NCI-H1105 (cell line): ENCODE measurements at regions not wholly inside any gene's neighbourhood (a gene's known extent, or its start where the extent isn't known, plus 50 kb on each side); places are given as distances from the start of the nearest gene placed in this dataset.

ENCODE experiments used
- DNase-seq: peaks from one replicate; lab custom pipeline; 2025; lab: John Stamatoyannopoulos, UW

- DNase-seq: no peak
Measured at GRCh38 chr7:35536396-35536826, 158.5 kb downstream of the HERPUD2 start.

DNA sequence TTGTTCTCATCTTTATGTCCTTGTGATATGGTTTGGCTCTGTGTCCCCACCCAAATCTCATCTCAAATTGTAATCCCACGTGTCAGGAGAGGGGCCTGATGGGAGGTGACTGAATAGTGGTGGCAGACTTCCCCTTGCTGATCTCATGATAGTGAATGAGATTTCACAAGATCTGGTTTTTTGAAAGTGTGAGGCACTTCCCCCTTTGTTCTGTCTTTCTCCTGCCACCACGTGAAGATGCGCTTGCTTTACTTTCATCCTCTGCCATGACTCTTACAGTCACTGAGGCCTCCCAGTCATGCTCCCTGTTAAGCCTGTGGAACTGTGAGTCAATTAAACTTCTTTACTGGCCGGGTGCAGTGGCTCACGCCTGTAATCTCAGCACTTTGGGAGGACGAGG lies 161.0 kb downstream of the HERPUD2 start:
- DNase-seq: no peak

DNA sequence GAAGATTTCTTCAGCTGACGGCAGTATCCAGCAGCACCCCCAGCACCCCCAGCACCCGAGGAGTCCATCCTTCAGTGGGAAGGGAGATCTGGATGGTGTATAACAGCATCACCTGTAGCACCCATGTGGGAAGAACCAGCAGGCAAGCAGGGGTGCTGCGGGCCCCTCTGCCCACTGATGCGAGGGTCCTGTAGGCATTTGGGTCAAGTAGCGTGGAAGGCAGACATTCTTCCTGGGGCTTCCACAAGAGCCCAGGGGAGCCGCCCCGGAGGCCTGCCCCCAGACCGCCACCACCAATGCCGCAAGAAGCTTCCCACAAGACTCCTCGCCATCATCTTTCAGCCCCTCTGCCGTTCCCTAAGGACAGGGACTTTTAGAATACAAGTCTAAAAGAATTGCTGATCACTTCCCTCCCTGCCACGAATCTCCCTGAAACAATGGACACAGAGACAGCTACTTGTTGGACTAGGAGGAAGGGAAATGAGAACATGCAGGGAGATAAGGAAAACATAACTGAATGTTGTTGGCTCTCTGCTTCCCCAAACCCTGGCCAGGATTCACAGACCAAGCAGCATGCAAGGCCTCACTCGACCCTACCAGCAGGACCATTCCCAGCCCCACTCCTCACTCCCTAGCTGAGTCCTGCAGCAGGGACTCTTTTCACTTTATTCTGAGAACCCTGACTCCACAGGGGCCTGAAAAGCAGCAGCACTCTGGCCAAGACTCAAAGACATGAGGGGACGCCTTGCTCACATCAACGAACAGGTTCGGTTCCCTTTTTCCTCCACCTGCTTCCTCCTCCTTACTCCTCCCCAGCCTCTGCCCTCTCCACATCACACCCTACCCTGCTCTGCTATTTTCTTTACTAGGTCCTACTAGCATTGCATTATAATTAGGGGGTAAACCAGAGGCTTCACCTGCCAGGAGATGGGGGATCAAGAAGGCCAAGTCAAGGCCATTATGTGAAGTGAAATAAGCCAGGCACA lies 164.5 kb downstream of the HERPUD2 start:
- no peak for DNase-seq

DNA sequence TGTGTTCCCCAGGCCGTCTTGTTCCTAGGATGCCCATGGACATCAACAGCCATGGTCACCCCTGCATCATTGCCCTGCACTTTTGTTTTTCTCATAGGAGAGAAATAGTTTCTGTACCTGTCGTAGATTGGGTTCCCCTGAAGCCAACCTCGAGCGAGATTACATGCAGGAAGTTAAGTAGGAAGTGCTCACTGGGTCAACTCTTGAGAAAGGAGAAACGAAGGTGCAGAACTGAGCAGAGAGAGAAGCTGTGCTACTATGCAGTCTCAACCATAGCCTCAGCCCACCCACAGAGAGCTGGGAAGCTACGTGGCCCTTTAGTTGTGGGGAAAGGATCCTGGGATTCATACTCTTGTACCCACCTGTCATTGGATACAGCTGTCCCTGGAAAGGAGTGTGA lies 165.2 kb downstream of the HERPUD2 start:
- no peak for DNase-seq

- no peak for DNase-seq
Measured at GRCh38 chr7:35528381-35528977, 166.5 kb downstream of the HERPUD2 start.

GRCh38 chr7:35526645-35527044 lies 168.3 kb downstream of the HERPUD2 start:
- no peak for DNase-seq

DNA sequence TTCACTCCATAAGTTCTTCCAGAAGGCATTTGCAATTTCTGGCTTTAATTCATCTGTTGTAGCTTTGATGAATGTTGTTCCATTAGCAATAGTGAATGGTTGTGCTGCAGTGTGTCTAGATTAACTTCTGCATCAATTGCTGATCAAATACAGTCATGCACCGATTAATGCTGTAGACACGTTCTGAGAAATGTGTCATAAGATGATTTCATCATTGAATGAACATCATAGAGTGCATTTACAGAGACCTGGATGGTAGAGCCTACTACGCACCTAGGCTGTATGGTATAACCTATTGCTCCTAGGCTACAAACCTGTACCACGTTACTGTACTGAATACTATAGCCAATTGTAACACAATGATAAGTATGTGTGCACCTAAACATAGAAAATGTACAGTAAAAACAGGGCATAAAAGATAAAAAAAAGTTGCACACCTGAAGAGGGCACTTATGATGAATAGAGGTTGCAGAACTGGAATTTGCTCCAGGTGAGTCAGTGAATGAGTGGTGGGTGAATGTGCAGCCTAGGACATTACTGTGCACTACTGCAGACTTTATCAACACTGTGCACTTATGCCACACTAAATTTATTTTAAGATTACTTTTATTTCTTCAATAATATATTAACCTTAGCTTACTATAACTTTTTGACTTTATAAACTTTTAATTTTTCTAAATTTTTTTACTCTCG lies 170.7 kb downstream of the HERPUD2 start:
- DNase-seq: no peak

GRCh38 chr7:35523292-35523691 lies 171.6 kb downstream of the HERPUD2 start:
- DNase-seq: no peak

GRCh38 chr7:35522697-35523096 lies 172.2 kb downstream of the HERPUD2 start:
- DNase-seq: no peak

DNA sequence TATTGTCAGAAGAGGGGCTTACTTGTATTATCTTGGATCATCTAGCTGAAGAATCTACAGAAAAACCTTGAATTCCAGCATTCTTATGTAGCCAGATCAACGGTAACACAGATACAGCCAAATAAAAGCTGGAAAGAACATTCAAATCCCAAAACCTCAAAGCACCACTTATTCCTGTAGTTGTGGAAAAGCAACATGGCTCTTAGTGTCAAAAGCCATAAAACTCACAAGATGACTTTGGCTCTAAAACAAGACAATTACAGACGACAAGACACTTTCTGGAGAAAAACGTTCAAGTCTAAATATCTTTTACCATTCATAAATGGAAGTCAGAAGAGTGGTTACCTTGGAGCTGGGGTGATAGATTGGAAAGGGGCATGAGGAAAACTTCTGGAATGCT lies 173.0 kb downstream of the HERPUD2 start:
- DNase-seq: no peak

DNA sequence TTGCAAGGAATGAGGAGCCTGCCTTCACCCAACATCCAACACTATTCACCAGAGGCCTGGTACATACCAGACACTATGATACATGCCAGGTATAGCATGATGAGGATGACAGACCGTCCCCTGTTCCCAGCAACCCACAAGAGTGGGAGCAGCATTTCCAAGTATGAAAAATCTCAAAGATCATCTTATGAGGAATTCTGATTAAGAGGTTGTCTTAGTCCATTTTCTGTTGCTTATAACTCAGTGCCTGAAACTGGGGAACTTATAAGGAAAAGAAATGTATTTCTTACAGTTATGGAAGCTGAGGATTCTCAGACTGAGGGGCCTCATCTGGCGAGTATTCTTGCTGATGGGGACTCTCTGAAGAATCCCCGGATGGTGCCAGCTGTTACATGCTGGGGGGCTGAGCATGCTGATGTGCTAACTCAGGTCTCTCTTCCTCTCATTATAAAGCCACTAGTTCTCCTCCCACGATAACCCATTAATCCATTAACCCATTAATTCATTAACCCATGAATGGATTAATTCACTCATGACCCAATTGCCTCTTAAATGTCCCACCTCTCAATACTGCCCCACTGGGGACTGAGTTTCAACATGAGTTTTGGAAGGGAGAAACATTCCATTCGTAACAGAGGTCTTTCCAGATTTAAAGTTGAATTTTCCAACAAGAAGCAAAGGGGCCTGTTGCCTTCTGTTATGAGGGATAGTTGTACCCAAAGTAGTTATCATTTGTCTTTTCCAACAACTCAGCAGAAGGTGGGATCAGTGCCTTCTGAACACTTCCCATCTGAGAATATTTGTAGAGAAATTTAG lies 173.9 kb downstream of the HERPUD2 start:
- DNase-seq: no peak

- peak; percentile 64 for DNase-seq
Measured at GRCh38 chr7:35519971-35520809, 174.7 kb downstream of the HERPUD2 start.

GRCh38 chr7:35518767-35519166 lies 176.2 kb downstream of the HERPUD2 start:
- DNase-seq: no peak

GRCh38 chr7:35516498-35516897 lies 178.4 kb downstream of the HERPUD2 start:
- DNase-seq: no peak

DNA sequence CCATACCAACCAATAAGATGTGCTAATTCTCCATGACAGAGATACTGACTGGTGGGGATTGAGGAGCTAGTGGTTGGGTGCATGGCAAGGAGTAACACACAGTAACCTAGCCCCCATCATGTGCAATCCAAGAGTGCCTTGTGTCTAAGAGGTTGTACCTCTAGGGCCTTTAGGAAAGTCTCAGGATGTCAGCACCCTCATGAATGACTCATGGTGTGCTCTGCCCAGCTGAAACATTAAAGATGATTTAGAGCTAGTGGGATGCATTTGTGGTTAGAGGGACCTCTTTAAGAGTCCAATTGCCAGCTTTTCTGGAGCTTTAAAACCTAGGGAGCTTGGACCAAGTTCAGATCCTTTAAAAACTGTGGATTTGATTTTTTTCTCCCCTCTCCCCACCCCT lies 181.1 kb downstream of the HERPUD2 start:
- no peak for DNase-seq

GRCh38 chr7:35513195-35513594 lies 181.7 kb downstream of the HERPUD2 start:
- DNase-seq: no peak

- DNase-seq: no peak
Measured at GRCh38 chr7:35512716-35513115, 182.2 kb downstream of the HERPUD2 start.

GRCh38 chr7:35508623-35509400 lies 186.1 kb downstream of the HERPUD2 start:
- DNase-seq: no peak

DNA sequence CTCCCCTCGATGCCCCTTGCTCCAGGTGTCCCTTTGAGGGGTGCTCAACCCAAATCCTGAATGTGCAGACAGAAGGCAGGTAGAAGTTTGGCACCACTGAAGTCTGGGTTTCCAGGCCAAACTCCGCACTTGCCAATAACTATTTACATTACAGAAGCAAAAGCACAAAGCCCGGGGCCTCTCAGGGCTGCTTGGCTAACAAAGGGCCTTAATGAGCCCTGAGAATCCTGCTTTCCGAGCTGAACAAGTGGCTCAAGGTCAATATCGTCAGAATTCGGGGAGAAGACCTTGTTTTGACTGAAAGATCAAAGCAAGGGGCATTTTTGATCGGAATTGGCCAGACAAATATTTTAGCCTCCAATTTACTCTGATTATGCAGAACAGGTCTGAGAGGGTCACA lies 189.9 kb downstream of the HERPUD2 start:
- peak; percentile 52 for DNase-seq

- DNase-seq: no peak
Measured at GRCh38 chr7:35504365-35504764, 190.6 kb downstream of the HERPUD2 start.
